SU-DHL-6 (cell line): ENCODE measurements at regions not wholly inside any gene's neighbourhood (a gene's known extent, or its start where the extent isn't known, plus 50 kb on each side); places are given as distances from the start of the nearest gene placed in this dataset.

ENCODE experiments used
- EZH2phosphoT487 ChIP-seq: fragments of 200-600 bp; sonication (generic), shearing (Covaris generic); conservative IDR thresholded peaks from 2 replicates; pipeline ENCODE4 v1.6.1; 2018; ENCODE audit warnings: mild to moderate bottlenecking, antibody characterized with exemption, low read length, moderate library complexity, mixed read lengths
- TF ChIP-seq, protein P1 (sequence below): fragments of 200-600 bp; sonication (generic); IDR thresholded peaks from one replicate; pipeline ENCODE4 v1.5.1; 2017; ENCODE audit warnings: antibody characterized with exemption, mild to moderate bottlenecking, low read length, moderate library complexity; ENCODE audit not compliant: insufficient read depth, poor library complexity, severe bottlenecking

DNA sequence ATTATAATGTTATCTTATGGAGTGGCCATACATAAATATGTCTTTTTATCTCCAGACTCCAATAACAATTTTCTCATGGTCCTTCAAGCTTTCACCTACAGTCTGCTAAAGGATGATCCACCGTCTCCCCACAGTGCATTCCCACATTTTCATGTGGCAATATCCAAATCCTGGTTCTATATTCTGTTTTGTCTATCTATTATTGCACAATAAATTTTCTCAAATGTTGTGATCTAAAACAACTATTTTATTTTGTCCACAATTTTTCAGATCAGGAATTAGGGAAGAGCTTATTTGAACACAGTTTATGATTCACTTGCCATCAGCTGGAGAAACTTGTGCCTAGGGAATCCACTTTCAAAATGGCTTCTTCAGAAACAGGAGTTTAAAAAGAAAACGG, 614.4 kb upstream of the TMEFF2 start:
- TF ChIP-seq, protein P1, sequence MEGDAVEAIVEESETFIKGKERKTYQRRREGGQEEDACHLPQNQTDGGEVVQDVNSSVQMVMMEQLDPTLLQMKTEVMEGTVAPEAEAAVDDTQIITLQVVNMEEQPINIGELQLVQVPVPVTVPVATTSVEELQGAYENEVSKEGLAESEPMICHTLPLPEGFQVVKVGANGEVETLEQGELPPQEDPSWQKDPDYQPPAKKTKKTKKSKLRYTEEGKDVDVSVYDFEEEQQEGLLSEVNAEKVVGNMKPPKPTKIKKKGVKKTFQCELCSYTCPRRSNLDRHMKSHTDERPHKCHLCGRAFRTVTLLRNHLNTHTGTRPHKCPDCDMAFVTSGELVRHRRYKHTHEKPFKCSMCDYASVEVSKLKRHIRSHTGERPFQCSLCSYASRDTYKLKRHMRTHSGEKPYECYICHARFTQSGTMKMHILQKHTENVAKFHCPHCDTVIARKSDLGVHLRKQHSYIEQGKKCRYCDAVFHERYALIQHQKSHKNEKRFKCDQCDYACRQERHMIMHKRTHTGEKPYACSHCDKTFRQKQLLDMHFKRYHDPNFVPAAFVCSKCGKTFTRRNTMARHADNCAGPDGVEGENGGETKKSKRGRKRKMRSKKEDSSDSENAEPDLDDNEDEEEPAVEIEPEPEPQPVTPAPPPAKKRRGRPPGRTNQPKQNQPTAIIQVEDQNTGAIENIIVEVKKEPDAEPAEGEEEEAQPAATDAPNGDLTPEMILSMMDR = no peak
- TF ChIP-seq EZH2phosphoT487 = no peak
